Mesothelial cell of epicardium (in vitro differentiated cells): ENCODE measurements at regions not wholly inside any gene's neighbourhood (a gene's known extent, or its start where the extent isn't known, plus 50 kb on each side); places are given as distances from the start of the nearest gene placed in this dataset.

Experiments
- DNase-seq, 2 experiments: peaks; one replicate each; pipeline ENCODE4 v3.0.0; 2021; ENCODE audit warnings: low spot score in 2 of 2; ENCODE audit not compliant: unreplicated experiment in 2 of 2
- H3K27ac Mint-ChIP-seq: 2 replicates; pipeline ENCODE4 v1.8.0; 2021; ENCODE audit warnings: mixed read lengths
- H3K27me3 Mint-ChIP-seq: 2 replicates; pipeline ENCODE4 v1.8.0; 2021; ENCODE audit warnings: low read depth, mixed read lengths
- H3K36me3 Mint-ChIP-seq: 2 replicates; pipeline ENCODE4 v1.8.0; 2021; ENCODE audit warnings: mixed read lengths
- H3K4me1 Mint-ChIP-seq: 2 replicates; pipeline ENCODE4 v1.8.0; 2021; ENCODE audit warnings: mixed read lengths
- H3K4me3 Mint-ChIP-seq: 2 replicates; pipeline ENCODE4 v1.8.0; 2021; ENCODE audit warnings: mild to moderate bottlenecking, moderate library complexity, mixed read lengths
- H3K9me3 Mint-ChIP-seq: 2 replicates; pipeline ENCODE4 v1.8.0; 2021; ENCODE audit warnings: mixed read lengths
- CTCF ChIP-seq: fragments of 200-600 bp; sonication (generic); IDR thresholded peaks from one replicate; pipeline ENCODE4 v1.5.0; 2021; ENCODE audit warnings: antibody characterized with exemption; ENCODE audit not compliant: unreplicated experiment

GRCh38 chr1:103854279-103854678, 104.6 kb downstream of the AMY1C start:
- Mint-ChIP-seq H3K4me3 (no peak overlapping the region), H3K4me1 (no peaks in the 10 kb centered on the region), H3K27ac (no peak overlapping the region), H3K27me3 (no peaks in the 10 kb centered on the region), H3K9me3 (peaks cover 51% of the 10 kb centered on the region), H3K36me3 (no peaks in the 10 kb centered on the region)
- DNase-seq, result no peak
- TF ChIP-seq CTCF, result no peak

DNA sequence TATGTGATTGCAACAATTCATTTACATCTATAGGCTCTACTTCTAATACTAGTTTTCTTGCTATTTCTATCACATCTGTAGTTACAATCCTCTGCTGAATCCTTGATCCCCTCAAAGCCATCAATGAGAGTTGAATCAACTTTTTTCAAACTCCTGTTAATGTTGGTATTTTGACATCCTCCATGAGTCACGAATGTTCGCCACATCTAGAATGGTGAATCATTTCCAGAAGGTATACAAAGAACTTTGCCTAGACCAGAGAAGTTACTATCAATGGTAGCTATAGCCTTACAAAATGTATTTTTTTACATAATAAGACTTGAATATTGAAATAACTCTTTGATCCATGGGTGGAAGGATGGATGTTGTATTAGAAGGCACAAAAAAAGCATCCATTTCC, 110.0 kb downstream of the AMY1C start:
- no peak for DNase-seq
- no peaks in the 10 kb centered on the region for H3K4me1 Mint-ChIP-seq
- peaks cover 50% of the 10 kb centered on the region for H3K9me3 Mint-ChIP-seq
- no peak for TF ChIP-seq CTCF
- no peak overlapping the region for H3K4me3 Mint-ChIP-seq
- no peaks in the 10 kb centered on the region for H3K36me3 Mint-ChIP-seq
- no peaks in the 10 kb centered on the region for H3K27me3 Mint-ChIP-seq
- no peak overlapping the region for H3K27ac Mint-ChIP-seq

DNA sequence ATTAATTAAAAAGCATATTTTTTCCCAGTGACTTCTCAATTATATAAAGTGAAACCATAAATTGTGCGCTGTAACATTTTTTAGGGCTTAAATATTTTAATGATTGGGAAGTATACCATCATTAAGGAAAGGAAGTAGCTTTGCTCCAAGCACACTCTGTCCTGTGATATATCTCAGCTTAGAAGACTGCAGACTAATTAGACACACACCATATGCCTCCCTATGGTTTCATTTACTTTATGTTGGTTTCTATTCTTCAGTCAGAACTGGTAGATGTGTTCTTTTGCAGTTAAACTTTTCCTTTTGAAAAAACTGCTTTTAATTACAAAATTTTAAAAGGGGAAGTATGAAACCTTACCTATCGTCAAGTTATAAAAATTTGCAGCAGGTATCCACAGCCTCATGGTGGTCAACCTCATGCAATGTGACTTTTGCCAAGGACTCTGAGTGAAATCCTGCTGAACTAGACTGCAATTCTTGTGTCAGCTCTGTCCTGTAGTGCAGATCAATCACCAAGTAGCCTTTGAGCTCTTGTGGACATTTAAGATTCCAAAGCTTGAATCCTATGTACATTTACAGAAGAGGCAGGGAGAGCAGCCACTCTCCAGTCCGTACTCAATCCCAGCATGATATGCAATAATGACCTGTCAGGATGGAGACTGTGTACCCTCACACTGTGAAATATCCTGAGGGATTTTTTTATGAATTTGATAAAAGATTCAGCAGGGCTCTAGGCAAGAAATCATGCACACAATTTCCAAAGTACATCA, 149.1 kb downstream of the AMY1C start:
- Mint-ChIP-seq H3K4me3 (no peak overlapping the region), H3K36me3 (no peaks in the 10 kb centered on the region), H3K27me3 (no peaks in the 10 kb centered on the region), H3K4me1 (no peaks in the 10 kb centered on the region), H3K27ac (no peak overlapping the region), H3K9me3 (peaks cover 28% of the 10 kb centered on the region)
- DNase-seq, result no peak
- no peak for TF ChIP-seq CTCF

GRCh38 chr1:103900005-103900404, 150.3 kb downstream of the AMY1C start:
- H3K36me3 Mint-ChIP-seq, result no peaks in the 10 kb centered on the region
- H3K4me3 Mint-ChIP-seq, result no peak overlapping the region
- H3K4me1 Mint-ChIP-seq, result no peaks in the 10 kb centered on the region
- H3K9me3 Mint-ChIP-seq, result peaks cover 36% of the 10 kb centered on the region
- no peaks in the 10 kb centered on the region for H3K27me3 Mint-ChIP-seq
- H3K27ac Mint-ChIP-seq, result no peak overlapping the region
- DNase-seq, result no peak
- no peak for TF ChIP-seq CTCF

GRCh38 chr1:103901072-103901471, 151.4 kb downstream of the AMY1C start:
- H3K4me3 Mint-ChIP-seq, result no peak overlapping the region
- H3K4me1 Mint-ChIP-seq, result no peaks in the 10 kb centered on the region
- no peak overlapping the region for H3K27ac Mint-ChIP-seq
- no peak for TF ChIP-seq CTCF
- no peaks in the 10 kb centered on the region for H3K36me3 Mint-ChIP-seq
- no peak for DNase-seq
- H3K27me3 Mint-ChIP-seq, result no peaks in the 10 kb centered on the region
- peaks cover 36% of the 10 kb centered on the region for H3K9me3 Mint-ChIP-seq
